ENCODE measurements at regions not wholly inside any gene's neighbourhood (a gene's known extent, or its start where the extent isn't known, plus 50 kb on each side); places are given as distances from the start of the nearest gene placed in this dataset.

DNA sequence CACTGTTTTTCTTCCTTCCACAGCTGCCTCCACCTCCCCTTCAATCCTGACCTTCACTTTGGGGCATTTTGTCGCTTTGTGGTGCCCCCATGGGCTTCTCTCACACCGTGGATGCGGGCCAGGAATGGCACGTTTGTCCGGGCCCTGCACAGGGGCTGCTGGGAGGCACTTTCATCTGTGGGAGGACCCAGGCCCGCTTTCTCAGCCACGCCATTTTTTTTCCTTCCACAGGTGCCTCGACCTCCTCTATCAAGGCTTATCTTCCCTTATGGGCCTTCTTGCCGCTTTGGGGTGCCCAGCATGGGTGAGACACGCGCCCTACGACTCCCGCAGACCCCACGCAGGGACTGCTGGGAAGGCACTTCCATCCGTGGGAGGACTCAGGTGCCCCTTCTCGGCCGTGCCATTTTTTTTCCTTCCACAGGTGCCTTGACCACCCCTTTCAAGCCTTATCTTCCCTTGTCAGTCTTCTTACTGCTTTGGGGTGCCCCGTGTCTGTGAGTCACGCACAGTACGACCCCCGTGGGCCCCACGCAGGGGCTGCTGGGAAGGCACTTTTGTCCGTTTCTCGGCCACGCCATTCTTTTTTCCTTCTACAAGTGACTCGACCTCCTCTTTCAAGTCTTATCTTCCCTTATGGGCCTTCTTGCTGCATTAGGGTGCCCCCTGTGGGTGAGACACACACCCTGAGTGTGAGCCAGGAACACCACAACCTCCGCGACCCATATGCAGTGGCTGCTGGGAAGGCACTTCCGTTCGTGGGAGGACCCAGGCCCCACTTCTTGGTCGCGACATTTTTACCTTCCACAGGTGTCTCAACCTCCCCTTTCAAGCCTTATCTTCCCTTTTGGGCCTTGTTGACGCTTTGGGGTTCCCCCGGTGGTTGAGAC, 270.7 kb downstream of the ALG10 start:
- no peak for DNase-seq

GRCh38 chr12:34294137-34294536, 271.8 kb downstream of the ALG10 start:
- no peak for DNase-seq

- DNase-seq: no peak
These were observed 272.5 kb downstream of the ALG10 start for GRCh38 chr12:34294671-34295365.

DNA sequence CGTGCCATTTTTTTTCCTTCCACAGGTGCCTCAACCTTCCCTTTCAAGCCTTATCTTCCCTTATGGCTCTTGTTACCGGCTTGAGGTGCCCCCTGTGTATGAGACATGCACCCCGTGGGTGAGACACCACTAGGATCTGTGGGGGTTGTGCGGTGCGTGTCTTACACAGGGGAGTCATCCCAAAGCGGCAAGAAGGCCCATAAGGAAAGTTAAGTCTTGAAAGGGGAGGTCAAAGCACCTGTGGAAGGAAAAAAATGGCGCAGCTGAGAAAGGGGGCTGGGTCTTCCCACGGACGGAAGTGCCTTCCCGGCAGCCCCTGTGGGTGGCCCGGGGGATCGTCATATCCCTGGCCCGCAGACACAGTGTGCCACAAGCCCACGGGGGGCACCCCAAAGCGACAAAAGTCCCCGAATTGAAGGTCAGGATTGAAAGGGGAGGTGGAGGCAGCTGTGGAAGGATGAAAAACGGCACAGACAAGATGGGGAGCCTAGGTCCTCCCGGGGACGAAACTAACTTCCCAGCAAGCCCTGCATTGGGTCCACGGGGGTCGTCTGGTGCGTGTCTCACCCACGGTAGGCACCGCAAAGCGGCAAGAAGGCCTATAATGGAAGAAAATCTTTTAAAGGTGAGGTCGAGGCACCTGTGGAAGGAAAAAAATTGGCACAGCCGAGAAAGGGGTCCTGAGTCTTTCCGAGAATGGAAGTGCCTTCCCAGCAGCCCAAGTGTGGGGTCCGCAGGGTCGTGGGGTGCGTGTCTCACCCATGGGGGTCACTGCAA, 273.3 kb downstream of the ALG10 start:
- no peak for DNase-seq

- DNase-seq: no peak
These were observed 274.1 kb downstream of the ALG10 start for GRCh38 chr12:34296143-34297041.

DNA sequence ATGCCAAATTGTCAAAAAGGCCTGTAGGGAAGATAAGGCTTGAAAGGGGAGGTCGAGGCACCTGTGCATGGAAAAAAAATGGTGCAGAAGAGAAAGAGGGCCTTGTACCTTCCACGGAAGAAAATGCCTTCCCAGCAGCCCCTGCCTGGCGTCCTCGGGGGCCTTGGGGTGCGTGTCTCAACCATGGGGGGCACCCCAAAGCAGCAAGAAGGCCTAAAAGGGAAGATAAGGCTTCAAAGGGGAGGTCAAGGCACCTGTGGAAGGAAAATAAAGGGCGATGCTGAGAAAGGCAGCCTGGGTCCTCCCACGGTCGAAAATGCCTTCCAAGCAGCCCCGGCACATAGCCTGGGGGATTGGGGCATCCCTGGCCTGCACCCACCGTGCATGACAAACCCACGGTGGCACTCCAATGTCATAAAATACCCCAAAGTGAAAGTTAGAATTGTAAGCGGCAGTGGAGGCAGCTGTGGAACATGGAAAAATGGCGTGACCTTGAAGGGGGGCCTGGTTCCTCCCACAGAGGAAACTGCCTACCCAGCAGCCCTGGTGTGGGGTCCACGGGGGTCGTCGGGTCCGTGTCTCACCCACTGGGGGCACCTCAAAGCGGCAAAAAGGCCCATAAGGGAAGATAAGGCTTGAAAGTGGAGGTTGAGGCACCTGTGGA, 275.0 kb downstream of the ALG10 start:
- DNase-seq: no peak

GRCh38 chr12:34297790-34298164, 275.5 kb downstream of the ALG10 start:
- no peak for DNase-seq

- no peak for DNase-seq
These were observed 276.1 kb downstream of the ALG10 start for GRCh38 chr12:34298176-34298970.

- no peak for DNase-seq
These were observed 276.9 kb downstream of the ALG10 start for GRCh38 chr12:34298971-34299801.

GRCh38 chr12:34299802-34300193, 277.5 kb downstream of the ALG10 start:
- no peak for DNase-seq

GRCh38 chr12:34300376-34301250, 278.3 kb downstream of the ALG10 start:
- no peak for DNase-seq

GRCh38 chr12:34301251-34302130, 279.2 kb downstream of the ALG10 start:
- DNase-seq: no peak

DNA sequence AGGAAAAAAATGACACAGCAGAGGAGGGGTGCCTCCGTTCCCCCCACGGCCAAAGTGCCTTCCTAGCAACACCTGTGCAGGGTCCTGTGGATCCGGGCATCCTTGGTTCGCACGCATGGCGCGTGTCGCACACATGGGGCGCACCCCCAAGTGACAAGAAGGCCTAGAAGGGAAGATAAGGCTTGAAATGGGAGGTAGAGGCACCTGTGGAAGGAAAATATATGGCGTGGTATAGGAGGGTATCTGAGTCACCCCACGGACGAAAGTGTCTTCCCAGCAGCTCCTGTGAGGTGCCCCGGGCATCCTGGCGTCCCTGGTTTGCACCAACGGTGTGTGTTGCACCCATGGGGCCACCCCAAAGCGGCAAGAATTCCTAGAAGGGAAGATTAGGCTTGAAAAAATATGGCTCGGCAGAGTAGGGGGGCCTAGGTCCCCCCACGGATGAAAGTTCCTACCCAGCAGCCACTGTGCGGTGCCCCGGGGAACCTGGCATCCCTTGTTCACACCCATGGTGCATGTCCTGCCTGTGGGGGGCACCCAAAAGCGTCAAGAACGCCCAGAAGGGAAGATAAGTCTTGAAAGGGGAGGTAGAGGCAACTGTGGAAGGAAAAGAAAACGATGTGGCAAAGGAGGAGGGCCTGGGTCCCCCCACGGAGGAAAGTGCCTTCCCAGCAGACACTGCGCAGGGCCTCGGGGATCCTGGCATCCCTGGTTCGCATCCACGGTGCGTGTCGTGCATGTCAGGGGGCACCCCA, 280.0 kb downstream of the ALG10 start:
- DNase-seq: no peak

DNA sequence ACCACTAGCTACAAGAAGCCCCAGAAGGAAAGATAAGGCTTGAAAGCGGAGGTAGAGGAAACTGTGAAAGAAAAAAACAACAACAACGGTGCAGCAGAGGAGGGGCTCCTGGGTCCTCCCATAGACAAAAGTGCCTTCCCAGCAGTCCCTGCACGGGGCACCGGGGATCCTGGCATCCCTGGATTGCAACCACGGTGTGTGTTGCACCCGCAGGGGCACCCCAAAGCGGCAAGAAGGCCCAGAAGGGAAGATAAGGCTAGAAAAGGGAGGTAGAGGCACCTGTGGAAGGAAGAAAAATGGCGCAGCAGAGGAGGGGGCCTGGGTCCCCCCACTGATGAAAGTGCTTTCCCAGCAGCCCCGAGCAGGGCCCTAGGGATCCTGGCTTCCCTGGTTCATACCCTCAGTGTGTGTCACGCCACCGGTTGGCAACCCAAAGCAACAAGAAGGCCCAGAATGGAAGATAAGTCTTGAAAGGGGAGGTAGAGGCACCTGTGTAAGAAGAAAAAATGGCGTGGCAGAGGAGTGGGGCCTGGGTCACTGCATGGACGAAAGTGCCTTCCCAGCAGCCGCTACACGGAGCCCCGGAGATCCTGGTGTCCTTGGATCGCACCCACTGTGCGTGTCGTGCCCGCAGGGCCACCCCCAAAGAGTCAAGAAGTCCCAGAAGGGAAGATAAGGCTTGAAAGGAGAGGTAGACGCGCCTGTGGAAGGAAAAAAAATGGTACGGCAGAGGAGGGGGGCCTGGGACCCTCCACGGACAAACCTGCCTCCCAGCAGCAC, 281.0 kb downstream of the ALG10 start:
- no peak for DNase-seq

DNA sequence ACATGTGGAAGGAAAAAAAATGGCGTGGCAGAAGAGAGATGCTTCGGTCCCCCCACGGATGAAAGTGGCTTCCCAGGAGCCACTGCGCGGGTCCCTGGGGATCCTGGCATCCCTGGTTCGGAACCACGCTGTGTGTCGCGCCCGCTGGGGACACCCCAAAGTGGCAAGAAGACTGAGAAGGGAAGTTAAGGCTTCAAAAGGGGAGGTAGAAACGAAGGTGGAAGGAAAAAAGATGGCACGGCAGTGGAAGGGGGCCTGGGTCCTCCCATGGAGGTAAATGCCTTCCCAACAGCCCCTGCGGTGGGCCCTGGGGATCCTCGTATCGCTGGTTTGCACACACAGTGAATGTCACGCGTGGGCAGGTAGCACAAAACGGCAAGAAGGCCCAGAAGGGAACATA, 281.7 kb downstream of the ALG10 start:
- no peak for DNase-seq

DNA sequence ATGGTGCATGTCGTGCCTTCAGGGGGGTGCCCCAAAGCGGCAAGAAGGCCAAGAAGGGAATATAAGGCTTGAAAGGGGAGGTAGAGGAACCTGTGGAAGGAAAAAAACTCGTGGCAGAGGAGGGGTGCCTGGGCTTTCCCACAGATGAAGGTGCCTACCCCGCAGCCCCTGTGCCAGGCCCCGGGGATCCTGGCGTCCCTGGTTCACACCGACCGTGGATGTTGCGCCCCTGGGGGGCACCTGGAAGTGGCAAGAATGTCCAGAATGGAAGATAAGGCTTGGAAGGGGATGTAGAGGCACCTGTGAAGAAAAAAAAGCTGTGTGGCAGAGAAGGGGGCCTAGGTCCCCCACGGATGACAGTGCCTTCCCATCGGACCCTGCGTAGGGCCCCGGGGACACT, 282.2 kb downstream of the ALG10 start:
- no peak for DNase-seq
